ENCODE measurements at regions not wholly inside any gene's neighbourhood (a gene's known extent, or its start where the extent isn't known, plus 50 kb on each side); places are given as distances from the start of the nearest gene placed in this dataset.

- TF ChIP-seq SPI1 (IDR thresholded peaks at IDR 0.05; ENCODE audit: low read depth, low read length), result no peak
- TF ChIP-seq POLR2A (IDR thresholded peaks at IDR 0.05; ENCODE audit: low read depth, low read length), result no peak
- TF ChIP-seq POLR2AphosphoS5 (IDR thresholded peaks at IDR 0.05; ENCODE audit: low read depth, low read length), result no peak
- no peak for TF ChIP-seq POU2F2 (IDR thresholded peaks at IDR 0.05; ENCODE audit: low read depth, low read length)
- TF ChIP-seq PAX5 (IDR thresholded peaks at IDR 0.05; ENCODE audit: insufficient read depth, low read length, severe bottlenecking), result no peak
- TF ChIP-seq TAF1 (IDR thresholded peaks at IDR 0.05; ENCODE audit: low read depth, low read length), result no peak
- DNase-seq (ENCODE audit: insufficient read length, low spot score) (no peak), FAIRE-seq (no peak)
Observed at GRCh38 chr11:112605093-112605666, 344.5 kb upstream of the PLET1 start.

GRCh38 chr11:112606656-112607055, 346.0 kb upstream of the PLET1 start:
- FAIRE-seq (no peak), DNase-seq (ENCODE audit: insufficient read length, low spot score) (no peak)
- no peak for TF ChIP-seq POU2F2 (IDR thresholded peaks at IDR 0.05; ENCODE audit: low read depth, low read length)
- no peak for TF ChIP-seq POLR2AphosphoS5 (IDR thresholded peaks at IDR 0.05; ENCODE audit: low read depth, low read length)
- TF ChIP-seq TAF1 (IDR thresholded peaks at IDR 0.05; ENCODE audit: low read depth, low read length), result no peak
- no peak for TF ChIP-seq POLR2A (IDR thresholded peaks at IDR 0.05; ENCODE audit: low read depth, low read length)
- TF ChIP-seq SPI1 (IDR thresholded peaks at IDR 0.05; ENCODE audit: low read depth, low read length), result no peak
- no peak for TF ChIP-seq PAX5 (IDR thresholded peaks at IDR 0.05; ENCODE audit: insufficient read depth, low read length, severe bottlenecking)

GRCh38 chr11:112608509-112608908, 347.8 kb upstream of the PLET1 start:
- FAIRE-seq, result no peak
- no peak for DNase-seq (ENCODE audit: insufficient read length, low spot score)
- TF ChIP-seq POLR2AphosphoS5 (IDR thresholded peaks at IDR 0.05; ENCODE audit: low read depth, low read length) (no peak), SPI1 (IDR thresholded peaks at IDR 0.05; ENCODE audit: low read depth, low read length) (no peak), POU2F2 (IDR thresholded peaks at IDR 0.05; ENCODE audit: low read depth, low read length) (no peak), PAX5 (IDR thresholded peaks at IDR 0.05; ENCODE audit: insufficient read depth, low read length, severe bottlenecking) (no peak), POLR2A (IDR thresholded peaks at IDR 0.05; ENCODE audit: low read depth, low read length) (no peak)

GRCh38 chr11:112610494-112610893, 349.8 kb upstream of the PLET1 start:
- DNase-seq (ENCODE audit: insufficient read length, low spot score), result no peak
- no peak for FAIRE-seq
- no peak for TF ChIP-seq POU2F2 (IDR thresholded peaks at IDR 0.05; ENCODE audit: low read depth, low read length)
- no peak for TF ChIP-seq PAX5 (IDR thresholded peaks at IDR 0.05; ENCODE audit: insufficient read depth, low read length, severe bottlenecking)
- no peak for TF ChIP-seq SPI1 (IDR thresholded peaks at IDR 0.05; ENCODE audit: low read depth, low read length)
- no peak for TF ChIP-seq POLR2AphosphoS5 (IDR thresholded peaks at IDR 0.05; ENCODE audit: low read depth, low read length)
- no peak for TF ChIP-seq TAF1 (IDR thresholded peaks at IDR 0.05; ENCODE audit: low read depth, low read length)
- TF ChIP-seq POLR2A (IDR thresholded peaks at IDR 0.05; ENCODE audit: low read depth, low read length), result no peak

GRCh38 chr11:112610996-112611750, 350.0 kb upstream of the NCAM1 start:
- FAIRE-seq, result no peak
- DNase-seq (ENCODE audit: insufficient read length, low spot score), result no peak
- TF ChIP-seq TAF1 (IDR thresholded peaks at IDR 0.05; ENCODE audit: low read depth, low read length), result no peak
- TF ChIP-seq POLR2AphosphoS5 (IDR thresholded peaks at IDR 0.05; ENCODE audit: low read depth, low read length), result no peak
- TF ChIP-seq SPI1 (IDR thresholded peaks at IDR 0.05; ENCODE audit: low read depth, low read length), result no peak
- TF ChIP-seq POU2F2 (IDR thresholded peaks at IDR 0.05; ENCODE audit: low read depth, low read length), result no peak
- no peak for TF ChIP-seq PAX5 (IDR thresholded peaks at IDR 0.05; ENCODE audit: insufficient read depth, low read length, severe bottlenecking)
- TF ChIP-seq POLR2A (IDR thresholded peaks at IDR 0.05; ENCODE audit: low read depth, low read length), result no peak

- FAIRE-seq (no peak), DNase-seq (ENCODE audit: insufficient read length, low spot score) (no peak)
- no peak for TF ChIP-seq POLR2A (IDR thresholded peaks at IDR 0.05; ENCODE audit: low read depth, low read length)
- TF ChIP-seq PAX5 (IDR thresholded peaks at IDR 0.05; ENCODE audit: insufficient read depth, low read length, severe bottlenecking), result no peak
- TF ChIP-seq POU2F2 (IDR thresholded peaks at IDR 0.05; ENCODE audit: low read depth, low read length), result no peak
- TF ChIP-seq SPI1 (IDR thresholded peaks at IDR 0.05; ENCODE audit: low read depth, low read length), result no peak
- no peak for TF ChIP-seq TAF1 (IDR thresholded peaks at IDR 0.05; ENCODE audit: low read depth, low read length)
- TF ChIP-seq POLR2AphosphoS5 (IDR thresholded peaks at IDR 0.05; ENCODE audit: low read depth, low read length), result no peak
Observed at GRCh38 chr11:112611771-112612170, 349.4 kb upstream of the NCAM1 start.

- DNase-seq (ENCODE audit: insufficient read length, low spot score) (no peak), FAIRE-seq (no peak)
- no peak for TF ChIP-seq PAX5 (IDR thresholded peaks at IDR 0.05; ENCODE audit: insufficient read depth, low read length, severe bottlenecking)
Observed at GRCh38 chr11:112612250-112612849, 348.9 kb upstream of the NCAM1 start.

- DNase-seq (ENCODE audit: insufficient read length, low spot score), result no peak
- no peak for FAIRE-seq
- TF ChIP-seq POU2F2 (IDR thresholded peaks at IDR 0.05; ENCODE audit: low read depth, low read length) (no peak), TAF1 (IDR thresholded peaks at IDR 0.05; ENCODE audit: low read depth, low read length) (no peak), POLR2A (IDR thresholded peaks at IDR 0.05; ENCODE audit: low read depth, low read length) (no peak), PAX5 (IDR thresholded peaks at IDR 0.05; ENCODE audit: insufficient read depth, low read length, severe bottlenecking) (no peak), POLR2AphosphoS5 (IDR thresholded peaks at IDR 0.05; ENCODE audit: low read depth, low read length) (no peak)
Observed at GRCh38 chr11:112613051-112613972, 347.9 kb upstream of the NCAM1 start.

- FAIRE-seq (no peak), DNase-seq (ENCODE audit: insufficient read length, low spot score) (no peak)
- TF ChIP-seq SPI1 (IDR thresholded peaks at IDR 0.05; ENCODE audit: low read depth, low read length), result no peak
- TF ChIP-seq POLR2A (IDR thresholded peaks at IDR 0.05; ENCODE audit: low read depth, low read length), result no peak
- no peak for TF ChIP-seq POLR2AphosphoS5 (IDR thresholded peaks at IDR 0.05; ENCODE audit: low read depth, low read length)
- TF ChIP-seq POU2F2 (IDR thresholded peaks at IDR 0.05; ENCODE audit: low read depth, low read length), result no peak
- TF ChIP-seq TAF1 (IDR thresholded peaks at IDR 0.05; ENCODE audit: low read depth, low read length), result no peak
- TF ChIP-seq PAX5 (IDR thresholded peaks at IDR 0.05; ENCODE audit: insufficient read depth, low read length, severe bottlenecking), result no peak
Observed at GRCh38 chr11:112614605-112615004, 346.6 kb upstream of the NCAM1 start.

Data from GM12891 (cell line).